GM18519 (cell line): ENCODE measurements at regions not wholly inside any gene's neighbourhood (a gene's known extent, or its start where the extent isn't known, plus 50 kb on each side); places are given as distances from the start of the nearest gene placed in this dataset.

Experiments
- ATAC-seq: cut with Tn5 transposase; IDR thresholded peaks from one replicate; pipeline ENCODE4 v1.9.1; 2021; ENCODE audit warnings: mild to moderate bottlenecking, moderate library complexity; ENCODE audit not compliant: unreplicated experiment, low FRiP score

DNA sequence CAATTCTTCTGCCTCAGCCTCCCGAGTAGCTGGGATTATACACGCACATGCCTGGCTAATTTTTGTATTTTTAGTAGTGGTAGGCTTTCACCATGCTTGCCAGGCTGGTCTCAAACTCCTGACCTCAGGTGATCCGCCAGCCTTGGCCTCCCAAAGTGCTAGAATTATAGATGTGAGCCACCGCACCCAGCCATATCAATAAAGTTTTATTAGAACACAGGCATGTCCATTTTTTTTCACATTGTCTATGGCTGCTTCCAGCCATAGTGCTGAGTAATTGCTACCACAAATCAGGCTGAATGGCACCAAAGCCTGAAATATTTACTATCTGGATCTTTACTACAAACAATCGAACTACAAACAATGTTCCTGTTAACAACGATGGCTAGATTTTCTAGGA lies 114.4 kb upstream of the IRX6 start:
- ATAC-seq: no peak

- ATAC-seq: no peak
These were observed 111.2 kb upstream of the IRX6 start for GRCh38 chr16:55212791-55213190.

DNA sequence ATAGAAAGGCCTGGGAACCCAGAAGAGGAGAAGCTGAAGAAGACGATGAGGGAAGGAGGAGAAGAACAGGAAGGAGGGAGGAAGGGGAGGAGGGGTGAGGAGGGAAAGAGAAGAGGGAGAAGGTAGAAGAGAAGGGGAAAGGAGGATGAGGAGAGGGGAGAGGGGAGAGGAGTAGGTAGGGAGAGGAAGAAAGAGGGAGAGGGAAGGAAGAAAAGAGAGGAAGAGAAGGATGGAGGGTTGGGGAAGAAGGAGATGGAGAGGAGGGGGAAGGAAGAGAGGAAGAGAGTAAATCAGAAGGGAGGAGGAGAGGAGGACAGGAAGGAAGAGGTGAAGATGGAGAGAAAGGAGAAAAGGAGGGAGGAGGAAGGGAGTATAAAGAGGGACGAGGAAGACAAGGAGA lies 109.6 kb upstream of the IRX6 start:
- ATAC-seq: no peak

GRCh38 chr16:55214974-55215494 lies 109.0 kb upstream of the IRX6 start:
- no peak for ATAC-seq

GRCh38 chr16:55217392-55217791 lies 106.6 kb upstream of the IRX6 start:
- ATAC-seq: no peak

DNA sequence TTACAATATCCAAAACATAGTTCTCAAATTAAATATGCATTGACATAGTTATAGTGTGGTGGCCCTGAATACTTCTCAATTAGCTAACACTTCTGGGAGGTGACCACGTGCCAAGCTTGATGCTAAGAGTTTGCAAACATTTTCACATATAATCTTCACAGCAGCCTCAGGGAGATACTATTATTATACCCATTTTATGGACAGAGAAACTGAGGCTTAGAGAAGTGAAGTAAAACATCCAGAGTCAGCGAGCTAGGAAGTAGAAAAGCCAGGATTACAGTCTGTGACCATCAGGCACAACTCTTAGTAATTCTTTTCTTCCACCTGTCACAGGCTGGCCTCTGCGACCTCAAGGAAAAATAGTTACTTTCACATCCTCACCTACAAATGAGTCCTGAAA lies 102.2 kb upstream of the IRX6 start:
- ATAC-seq: no peak

- ATAC-seq: no peak
These were observed 101.5 kb upstream of the IRX6 start for GRCh38 chr16:55222486-55222885.

- no peak for ATAC-seq
These were observed 97.9 kb upstream of the IRX6 start for GRCh38 chr16:55225972-55226542.

GRCh38 chr16:55232822-55233221 lies 91.2 kb upstream of the IRX6 start:
- ATAC-seq: no peak

DNA sequence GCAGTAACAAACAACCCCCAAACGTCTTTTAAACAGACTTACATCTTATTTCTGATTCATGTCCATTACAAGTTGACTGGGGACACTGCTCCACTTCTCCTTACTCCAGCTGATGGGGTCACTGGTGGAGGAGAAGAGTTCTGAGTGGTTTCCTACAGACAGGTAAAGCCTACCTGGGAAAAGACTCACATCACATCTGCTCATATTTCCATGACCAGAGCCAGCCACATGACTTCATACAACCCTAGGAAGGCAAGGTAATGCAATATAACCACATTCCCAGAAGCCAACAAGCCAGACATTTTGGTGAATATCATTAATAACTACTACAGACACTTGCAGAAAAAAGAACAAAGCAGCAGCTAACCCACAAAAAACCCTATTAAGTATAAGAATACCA lies 90.5 kb upstream of the IRX6 start:
- ATAC-seq: no peak

GRCh38 chr16:55236655-55237054 lies 87.3 kb upstream of the IRX6 start:
- ATAC-seq: no peak

GRCh38 chr16:55239723-55240122 lies 84.3 kb upstream of the IRX6 start:
- no peak for ATAC-seq

- no peak for ATAC-seq
These were observed 83.1 kb upstream of the IRX6 start for GRCh38 chr16:55240888-55241287.

- no peak for ATAC-seq
These were observed 81.3 kb upstream of the IRX6 start for GRCh38 chr16:55242667-55243066.

GRCh38 chr16:55248058-55248457 lies 75.9 kb upstream of the IRX6 start:
- ATAC-seq: no peak

DNA sequence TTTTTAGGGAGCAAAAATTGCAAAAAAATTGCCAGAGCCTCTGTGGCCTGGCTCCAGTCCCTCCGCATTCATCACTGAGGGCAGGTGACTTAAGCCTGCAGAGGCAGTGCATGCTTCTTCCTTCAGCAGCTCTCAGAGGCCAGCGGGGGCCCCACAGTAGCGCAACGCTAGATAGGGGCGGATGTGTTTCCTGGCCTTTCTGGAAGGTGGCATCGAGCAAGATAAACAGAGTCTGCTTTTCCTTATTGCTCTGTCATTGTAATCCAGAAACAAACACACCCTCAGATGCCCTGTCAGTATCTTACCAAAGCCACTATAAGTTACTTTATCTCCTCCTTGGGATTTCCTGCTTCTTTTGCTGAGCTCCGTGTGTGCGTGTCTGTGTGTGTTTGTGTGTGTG lies 75.5 kb upstream of the IRX6 start:
- no peak for ATAC-seq

DNA sequence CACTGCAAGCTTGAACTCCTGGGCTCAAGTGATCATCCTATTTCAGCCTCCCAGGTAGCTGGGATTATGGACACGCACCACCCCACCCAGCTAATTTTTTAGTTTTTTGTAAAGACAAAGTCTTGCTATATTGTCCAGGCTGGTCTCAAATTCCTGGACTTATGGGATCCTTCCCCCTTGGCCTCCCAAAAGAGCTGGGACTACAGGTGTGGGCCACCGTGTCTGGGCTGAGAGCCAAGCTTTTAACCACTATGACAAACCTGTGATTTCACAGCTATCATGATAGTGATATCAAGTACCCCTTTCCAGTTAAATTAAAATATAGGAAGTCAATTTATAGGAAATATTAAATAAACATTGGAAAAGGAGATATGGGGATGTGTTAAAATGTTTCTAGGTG lies 74.6 kb upstream of the IRX6 start:
- no peak for ATAC-seq

DNA sequence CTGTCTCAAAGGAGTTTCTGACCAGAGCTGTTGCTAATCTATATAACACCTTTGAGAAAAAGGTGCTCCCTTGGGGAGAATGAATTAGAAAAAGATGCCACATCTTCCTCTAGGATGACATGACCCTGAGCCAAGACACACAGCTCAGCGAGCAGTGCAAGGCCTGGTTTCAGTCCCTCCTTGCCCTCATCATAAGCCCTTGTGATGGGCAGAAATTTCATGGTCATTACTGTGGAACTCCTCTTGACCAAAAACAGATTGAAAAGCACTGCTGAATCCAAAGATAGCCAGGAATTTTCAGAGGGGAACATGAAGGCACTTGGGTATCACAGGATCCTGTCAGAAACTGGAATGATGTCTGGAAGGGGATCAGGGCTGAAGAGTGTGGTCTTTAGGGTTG lies 74.1 kb upstream of the IRX6 start:
- no peak for ATAC-seq

DNA sequence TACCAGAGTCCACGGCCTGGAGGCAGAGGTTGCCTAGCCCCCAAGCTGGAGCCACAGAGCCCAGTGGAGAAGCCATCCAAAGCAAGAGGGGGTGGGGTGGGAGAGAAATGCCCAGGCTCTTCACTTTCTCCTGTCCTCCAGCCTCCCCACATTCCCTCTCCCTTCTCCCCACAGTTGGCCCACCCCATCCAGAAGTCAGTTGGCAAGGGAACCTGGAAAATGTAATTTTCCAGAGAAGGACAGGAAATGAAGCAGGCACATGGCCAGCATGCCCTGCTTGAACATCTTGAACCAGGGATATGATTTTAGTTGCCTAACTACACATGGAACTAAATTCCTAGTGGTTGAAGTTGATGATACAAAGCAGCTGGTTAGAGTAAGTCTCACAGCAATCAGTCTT lies 73.3 kb upstream of the IRX6 start:
- no peak for ATAC-seq

GRCh38 chr16:55251151-55251550 lies 72.9 kb upstream of the IRX6 start:
- ATAC-seq: no peak

DNA sequence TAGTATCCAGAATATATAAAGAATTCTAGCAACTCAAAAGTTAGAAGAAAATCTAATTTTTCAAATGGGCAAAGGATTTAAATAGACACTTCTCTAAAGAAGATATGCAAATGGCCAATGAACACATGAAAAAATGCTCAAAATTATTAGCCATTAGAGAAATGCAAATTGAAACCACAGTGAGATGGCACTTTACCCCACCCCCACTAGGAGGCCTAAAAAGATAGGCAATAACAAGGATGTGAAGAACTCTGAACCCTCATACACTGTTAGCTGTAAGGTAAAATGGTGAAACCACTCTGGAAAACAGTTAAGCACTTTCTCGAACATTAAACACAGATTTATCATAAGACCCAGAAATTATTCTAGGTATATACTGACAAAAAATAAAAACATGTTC lies 71.4 kb upstream of the IRX6 start:
- ATAC-seq: no peak

GRCh38 chr16:55253987-55254386 lies 70.0 kb upstream of the IRX6 start:
- no peak for ATAC-seq

- no peak for ATAC-seq
These were observed 68.2 kb upstream of the IRX6 start for GRCh38 chr16:55255733-55256282.
